Stimulated activated CD8-positive, alpha-beta memory T cell treated with anti-CD3 and anti-CD28 coated beads, Interleukin-15, amount 100 ng/mL, for 1 hour (primary cell): ENCODE measurements at regions not wholly inside any gene's neighbourhood (a gene's known extent, or its start where the extent isn't known, plus 50 kb on each side); places are given as distances from the start of the nearest gene placed in this dataset.

Source experiments
- DNase-seq: peaks from one replicate; pipeline ENCODE4 v3.0.0-alpha.2; 2020; ENCODE audit warnings: low read depth

- DNase-seq, result no peak
These were observed 50.4 kb upstream of the CTNNBL1 start for GRCh38 chr20:37643400-37643799.

- DNase-seq, result no peak
These were observed 51.6 kb upstream of the CTNNBL1 start for GRCh38 chr20:37642246-37642645.

- DNase-seq, result no peak
These were observed 52.9 kb upstream of the CTNNBL1 start for GRCh38 chr20:37640600-37641561.

- DNase-seq, result no peak
These were observed 55.3 kb upstream of the CTNNBL1 start for GRCh38 chr20:37638527-37638926.

GRCh38 chr20:37636977-37637376, 56.9 kb upstream of the CTNNBL1 start:
- no peak for DNase-seq

GRCh38 chr20:37636212-37636975, 57.4 kb upstream of the CTNNBL1 start:
- no peak for DNase-seq

- no peak for DNase-seq
These were observed 62.8 kb upstream of the CTNNBL1 start for GRCh38 chr20:37630993-37631392.

- DNase-seq, result no peak
These were observed 63.7 kb upstream of the CTNNBL1 start for GRCh38 chr20:37630166-37630565.

GRCh38 chr20:37627767-37628130, 66.1 kb upstream of the CTNNBL1 start:
- DNase-seq, result no peak

GRCh38 chr20:37627060-37627766, 66.6 kb upstream of the CTNNBL1 start:
- DNase-seq, result no peak

- no peak for DNase-seq
These were observed 68.9 kb upstream of the CTNNBL1 start for GRCh38 chr20:37624963-37625362.

- no peak for DNase-seq
These were observed 71.1 kb upstream of the CTNNBL1 start for GRCh38 chr20:37622728-37623127.

- DNase-seq, result no peak
These were observed 74.3 kb upstream of the CTNNBL1 start for GRCh38 chr20:37619496-37619895.

- DNase-seq, result no peak
These were observed 77.8 kb upstream of the CTNNBL1 start for GRCh38 chr20:37616110-37616425.

GRCh38 chr20:37615340-37616109, 78.3 kb upstream of the CTNNBL1 start:
- DNase-seq, result peak; percentile 35

- no peak for DNase-seq
These were observed 82.0 kb upstream of the CTNNBL1 start for GRCh38 chr20:37611852-37612251.

- DNase-seq, result no peak
These were observed 82.5 kb upstream of the CTNNBL1 start for GRCh38 chr20:37611346-37611745.

- DNase-seq, result no peak
These were observed 82.6 kb upstream of the BLCAP start for GRCh38 chr20:37610203-37610798.

GRCh38 chr20:37602634-37603033, 75.0 kb upstream of the BLCAP start:
- DNase-seq, result no peak

- no peak for DNase-seq
These were observed 72.8 kb upstream of the BLCAP start for GRCh38 chr20:37600486-37600885.

GRCh38 chr20:37598575-37599342, 71.1 kb upstream of the BLCAP start:
- no peak for DNase-seq
